ENCODE measurements at regions not wholly inside any gene's neighbourhood (a gene's known extent, or its start where the extent isn't known, plus 50 kb on each side); places are given as distances from the start of the nearest gene placed in this dataset.

DNA sequence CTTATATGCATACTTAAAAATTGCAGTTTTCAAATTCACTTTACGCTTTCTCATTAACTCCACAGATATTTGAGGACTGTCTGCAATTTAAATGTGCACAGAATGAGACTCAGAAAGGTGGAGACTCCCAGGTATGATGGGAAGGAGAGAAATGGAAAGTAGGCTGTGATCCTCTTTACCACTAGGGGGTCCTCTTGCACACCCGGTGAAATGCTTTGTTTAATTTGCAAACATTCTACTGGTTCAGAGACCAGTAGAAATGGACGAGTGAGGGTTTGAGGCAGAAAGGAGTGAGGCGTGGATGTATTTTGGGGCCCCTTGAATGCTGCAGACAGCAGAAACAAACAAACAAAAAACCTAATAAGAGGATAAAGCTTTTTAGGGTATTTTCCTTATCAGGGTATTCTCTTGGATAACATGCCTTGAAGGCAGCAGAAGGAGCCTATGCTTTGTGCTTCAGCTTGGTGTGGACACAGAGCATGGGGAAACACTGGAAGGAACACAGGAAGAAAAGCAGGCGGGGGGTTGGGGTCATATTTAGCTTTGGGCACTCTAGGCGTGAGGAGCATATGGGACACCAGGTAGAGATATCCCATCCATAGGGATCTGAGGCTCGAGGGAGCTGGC, 410.1 kb downstream of the DMRT2 start:
- DNase-seq (ENCODE audit: low read depth in 4 of 4, low spot score in 2 of 4) = peak in 1 of 4 donors; percentile 6

DNA sequence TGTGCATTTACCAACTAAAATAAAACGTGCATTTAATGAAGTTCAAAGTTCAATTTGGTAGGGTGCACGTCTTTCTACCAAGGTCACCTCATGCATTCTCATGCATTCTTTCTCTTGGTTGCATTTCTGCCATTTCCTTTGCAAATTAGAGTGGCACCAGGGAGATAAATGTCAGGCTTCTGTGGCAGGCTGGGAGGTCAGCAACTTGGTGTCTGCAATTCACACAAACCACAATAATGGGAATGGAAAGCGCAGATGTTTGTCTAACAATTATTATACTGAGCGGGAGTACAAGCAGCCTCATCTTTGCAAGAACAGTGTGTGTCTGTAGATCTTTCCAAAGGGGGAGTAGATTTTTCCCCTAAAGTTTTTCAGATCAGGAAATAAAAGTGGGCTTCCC, 411.7 kb downstream of the DMRT2 start:
- DNase-seq (ENCODE audit: low read depth in 4 of 4, low spot score in 2 of 4) = no peak

DNA sequence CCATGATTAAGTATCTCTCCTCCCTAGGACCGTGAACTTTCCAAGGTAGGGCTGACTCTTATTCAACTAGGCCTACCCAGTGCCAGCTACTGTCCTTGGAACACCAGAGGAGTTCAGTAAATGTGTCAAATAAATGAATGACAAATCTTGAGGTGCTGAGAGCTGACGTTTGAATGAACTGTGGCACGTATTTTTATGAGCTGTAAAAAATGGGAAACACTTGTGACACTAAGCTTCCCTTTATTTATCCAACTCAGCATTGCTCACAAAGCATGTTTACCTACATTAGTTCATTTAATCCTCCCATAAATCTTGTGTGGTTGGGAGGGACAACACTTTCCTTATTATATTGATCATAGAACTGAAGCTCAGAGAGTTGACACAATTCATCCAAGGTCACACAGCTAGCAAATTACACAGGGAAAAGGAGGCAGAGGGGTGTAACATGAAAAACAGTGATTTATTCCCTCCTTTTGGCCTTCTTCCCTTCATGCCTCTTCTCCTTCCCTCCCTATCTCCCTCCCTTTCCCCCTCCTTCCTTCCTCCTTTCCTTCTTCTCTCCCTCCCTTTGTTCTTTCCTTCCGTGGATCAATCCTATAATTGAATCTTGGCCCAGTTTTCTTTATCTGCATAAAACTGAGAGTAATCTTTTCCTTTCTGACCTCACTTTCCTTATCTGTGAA, 412.6 kb downstream of the DMRT2 start:
- DNase-seq (ENCODE audit: low read depth in 4 of 4, low spot score in 2 of 4) = no peak

- DNase-seq (ENCODE audit: low read depth in 4 of 4, low spot score in 2 of 4) = no peak
Measured at GRCh38 chr9:1469996-1470395, 419.8 kb downstream of the DMRT2 start.

DNA sequence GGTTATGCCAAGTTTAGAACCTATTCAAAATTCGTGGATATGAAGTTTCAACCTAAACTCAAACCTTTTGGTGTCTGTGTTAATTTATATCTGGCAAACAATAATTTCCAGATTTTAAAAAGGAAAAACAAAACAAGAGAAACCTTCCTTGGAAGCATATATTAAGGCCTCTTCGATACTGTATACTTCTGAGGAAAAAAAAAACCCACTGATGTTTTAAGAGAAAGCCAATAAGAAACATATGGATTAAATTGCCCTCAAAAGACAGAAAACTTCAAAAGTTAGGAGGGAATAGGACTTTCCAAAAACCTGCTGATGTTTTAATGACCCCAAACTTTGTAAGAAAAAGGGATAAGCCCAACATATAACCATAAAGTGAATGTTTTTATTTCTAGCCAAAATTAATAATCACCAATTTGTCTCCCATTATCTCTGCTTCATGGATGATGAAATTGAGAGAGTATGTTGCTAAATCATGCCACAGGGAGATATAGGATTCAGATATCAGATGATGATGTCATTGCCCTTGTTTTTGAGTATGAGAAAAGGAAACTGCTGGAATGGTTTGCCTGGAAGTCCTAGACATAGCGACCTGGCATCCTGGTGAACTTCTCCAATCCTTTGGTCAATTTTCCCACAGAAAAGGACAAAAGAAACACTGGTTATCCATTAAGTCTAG, 423.9 kb downstream of the DMRT2 start:
- DNase-seq (ENCODE audit: low read depth in 4 of 4, low spot score in 2 of 4) = no peak

- no peak for DNase-seq (ENCODE audit: low read depth in 4 of 4, low spot score in 2 of 4)
Measured at GRCh38 chr9:1474671-1475070, 424.5 kb downstream of the DMRT2 start.

DNA sequence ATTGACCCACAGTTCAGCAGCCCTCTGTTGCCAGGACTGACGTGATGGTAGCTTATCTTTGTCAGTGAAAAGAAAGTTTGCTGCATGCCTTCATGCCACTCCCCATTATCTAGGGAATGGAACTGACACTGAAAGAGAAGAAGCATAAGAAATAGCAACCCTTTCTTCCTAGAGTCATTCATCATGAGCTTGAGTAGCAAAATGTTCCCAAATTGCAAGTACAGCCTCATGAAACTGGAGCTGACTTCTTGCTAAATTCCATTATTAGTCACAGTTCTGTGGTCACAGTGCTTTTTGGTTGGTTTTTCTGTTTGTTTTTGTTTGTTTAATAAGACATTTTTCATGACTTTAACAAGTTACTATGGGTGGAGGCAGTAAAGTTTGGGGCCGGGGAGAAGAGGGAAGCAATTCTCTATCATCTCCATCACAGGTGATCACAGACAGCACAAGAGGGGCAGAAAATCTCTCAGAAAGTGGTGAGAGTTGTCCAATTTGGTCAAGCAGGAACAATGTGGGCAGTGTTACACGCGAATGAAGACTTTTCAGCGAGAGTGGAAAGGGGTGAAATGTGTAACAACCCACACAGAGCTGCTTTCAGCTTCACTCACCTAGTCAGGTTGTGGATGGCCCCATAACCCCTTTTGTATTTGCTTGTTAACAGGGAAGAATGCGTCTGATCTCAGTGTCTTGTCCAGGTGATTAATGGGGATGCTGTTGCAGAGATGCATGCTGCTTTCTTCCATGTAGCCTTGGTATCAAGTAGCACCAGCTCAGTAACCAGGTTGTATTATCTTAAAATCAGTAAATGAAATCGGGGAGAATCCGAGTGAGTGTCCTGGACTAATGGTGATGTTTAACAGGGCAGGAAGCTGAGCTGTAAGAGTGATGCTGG, 440.4 kb downstream of the DMRT2 start:
- DNase-seq (ENCODE audit: low read depth in 4 of 4, low spot score in 2 of 4) = no peak

- no peak for DNase-seq (ENCODE audit: low read depth in 4 of 4, low spot score in 2 of 4)
Measured at GRCh38 chr9:1492156-1492555, 442.0 kb downstream of the DMRT2 start.

DNA sequence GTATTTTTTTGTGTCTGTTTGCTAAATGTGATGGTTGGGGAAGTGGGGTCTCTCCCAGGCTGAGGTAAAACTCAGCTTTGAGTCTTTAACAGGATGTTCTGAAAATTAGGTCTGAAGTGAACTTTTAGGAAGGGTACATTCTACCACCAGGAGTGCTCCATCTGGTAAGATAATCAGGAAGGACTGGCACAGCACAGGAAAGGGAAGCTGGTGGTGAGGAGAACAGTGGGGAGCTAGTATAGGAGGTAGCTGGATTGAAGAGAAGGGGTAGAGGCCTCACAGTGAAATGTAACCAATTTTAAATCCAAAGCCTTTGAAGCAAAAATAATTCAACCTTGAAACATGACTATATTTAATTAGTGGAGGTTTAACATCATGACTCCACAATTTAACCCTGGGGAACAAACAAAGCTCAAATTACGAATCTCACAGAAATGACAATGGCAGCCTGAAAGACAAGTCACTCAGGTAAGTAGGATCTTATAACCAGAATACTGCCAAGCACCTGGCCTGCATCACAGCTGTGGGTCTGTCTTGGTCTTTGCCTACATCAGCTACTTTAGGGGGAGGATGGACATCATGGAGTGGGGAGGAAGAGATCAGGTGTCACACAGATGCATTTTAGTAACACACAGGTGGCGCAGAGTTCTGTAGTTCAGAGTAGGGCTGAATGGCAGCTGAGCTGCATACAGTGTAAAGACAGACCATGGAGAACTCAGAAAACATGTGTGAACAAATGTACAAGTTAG, 445.3 kb downstream of the DMRT2 start:
- DNase-seq (ENCODE audit: low read depth in 4 of 4, low spot score in 2 of 4) = peak in 2 of 4 donors; percentile 17 to 35

DNA sequence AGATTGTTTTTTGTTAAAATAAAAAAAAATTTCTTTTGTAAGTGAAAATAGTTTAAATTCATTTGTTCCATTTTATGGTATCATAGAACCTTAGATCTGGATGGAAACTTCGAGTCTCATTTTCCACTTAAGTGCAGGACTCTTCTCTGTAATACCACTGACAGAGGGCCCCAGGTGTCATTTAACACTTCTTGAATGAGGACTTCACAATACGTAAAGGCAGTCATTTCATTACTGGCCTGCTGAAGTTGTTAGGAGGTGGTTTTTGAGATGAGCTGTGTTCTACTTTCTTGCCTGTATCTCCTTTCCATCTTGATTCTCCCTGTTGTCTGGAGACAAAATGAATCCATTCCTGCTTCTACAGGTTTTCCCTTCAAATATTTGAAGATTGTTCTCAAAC, 455.3 kb downstream of the DMRT2 start:
- DNase-seq (ENCODE audit: low read depth in 4 of 4, low spot score in 2 of 4) = no peak

- DNase-seq (ENCODE audit: low read depth in 4 of 4, low spot score in 2 of 4) = no peak
Measured at GRCh38 chr9:1510712-1511111, 460.6 kb downstream of the DMRT2 start.

DNA sequence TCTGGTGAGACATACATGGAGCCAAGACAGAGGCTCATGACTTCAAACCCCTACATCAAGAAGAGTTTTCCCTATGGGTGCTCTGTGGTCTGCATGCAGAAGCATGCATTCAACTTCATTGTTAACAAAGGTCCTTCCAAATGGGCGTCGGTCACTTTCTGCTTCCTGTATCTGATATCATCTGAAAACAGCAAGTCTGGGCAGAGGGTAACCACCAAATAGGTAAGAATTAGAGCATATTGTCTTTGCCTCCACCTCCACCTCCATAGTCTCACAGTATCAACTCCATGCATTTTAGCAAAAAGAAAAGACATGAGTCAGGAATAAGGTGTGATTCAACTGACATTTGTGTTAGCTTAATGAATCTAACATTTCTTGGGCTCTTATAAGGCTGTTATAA, 462.9 kb downstream of the DMRT2 start:
- no peak for DNase-seq (ENCODE audit: low read depth in 4 of 4, low spot score in 2 of 4)

DNA sequence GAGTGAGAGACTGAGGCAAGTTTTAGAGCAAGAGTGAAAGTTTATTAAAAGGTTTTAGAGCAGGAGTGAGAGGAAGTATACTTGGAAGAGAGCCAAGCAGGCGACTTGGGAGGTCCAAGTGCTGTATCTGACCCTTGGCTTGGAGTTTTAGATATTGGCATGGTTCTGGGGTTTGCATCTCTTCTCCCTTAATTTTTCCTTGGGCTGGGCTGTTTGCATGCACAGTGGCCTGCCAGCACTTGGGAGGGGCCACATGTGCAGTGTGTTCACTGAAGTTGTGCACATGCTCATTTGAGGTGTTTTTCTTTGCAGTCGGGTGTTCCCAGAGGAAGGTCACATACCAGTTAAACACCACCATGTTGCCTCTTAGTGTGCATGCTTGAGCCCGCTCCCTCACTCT, 464.1 kb downstream of the DMRT2 start:
- DNase-seq (ENCODE audit: low read depth in 4 of 4, low spot score in 2 of 4) = no peak

- no peak for DNase-seq (ENCODE audit: low read depth in 4 of 4, low spot score in 2 of 4)
Measured at GRCh38 chr9:1514776-1515363, 464.7 kb downstream of the DMRT2 start.

DNA sequence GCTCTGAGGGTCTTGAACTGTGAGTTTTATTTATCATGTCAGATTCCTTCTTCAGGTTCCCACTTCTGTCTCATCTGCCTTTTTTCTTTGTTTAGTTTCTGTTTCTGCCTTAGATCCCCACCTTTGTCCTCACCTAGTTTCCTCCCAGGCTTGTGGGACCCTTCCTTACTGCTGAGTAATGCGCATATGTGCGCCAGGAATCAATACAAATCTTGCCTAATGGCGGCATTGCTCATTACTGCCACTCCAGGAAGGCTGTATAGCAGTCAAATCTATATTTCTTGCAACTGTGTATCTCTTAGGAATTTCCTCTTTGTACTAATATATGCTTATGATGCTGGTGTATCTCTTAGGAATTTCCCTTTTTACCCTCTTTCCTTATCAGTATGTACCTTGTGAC, 465.4 kb downstream of the DMRT2 start:
- no peak for DNase-seq (ENCODE audit: low read depth in 4 of 4, low spot score in 2 of 4)

DNA sequence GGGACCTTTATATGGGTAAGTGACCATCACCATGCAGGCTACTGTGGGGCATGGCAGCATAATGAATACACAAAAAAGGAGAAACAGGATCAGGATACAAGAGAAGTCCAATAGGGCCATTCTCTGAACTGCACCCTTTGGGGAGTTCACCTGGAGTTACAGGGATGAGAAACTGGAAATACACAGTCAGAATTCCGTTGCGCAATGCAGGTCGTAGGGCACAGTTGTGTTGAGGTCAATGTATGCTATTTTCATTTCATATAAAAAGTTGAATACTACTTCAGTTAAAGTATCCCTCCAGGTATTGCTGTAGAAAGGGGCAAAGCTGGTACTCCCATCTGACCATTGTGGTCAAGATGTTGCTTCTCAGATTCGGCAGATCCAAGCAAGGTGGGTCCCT, 471.4 kb downstream of the DMRT2 start:
- no peak for DNase-seq (ENCODE audit: low read depth in 4 of 4, low spot score in 2 of 4)

DNA sequence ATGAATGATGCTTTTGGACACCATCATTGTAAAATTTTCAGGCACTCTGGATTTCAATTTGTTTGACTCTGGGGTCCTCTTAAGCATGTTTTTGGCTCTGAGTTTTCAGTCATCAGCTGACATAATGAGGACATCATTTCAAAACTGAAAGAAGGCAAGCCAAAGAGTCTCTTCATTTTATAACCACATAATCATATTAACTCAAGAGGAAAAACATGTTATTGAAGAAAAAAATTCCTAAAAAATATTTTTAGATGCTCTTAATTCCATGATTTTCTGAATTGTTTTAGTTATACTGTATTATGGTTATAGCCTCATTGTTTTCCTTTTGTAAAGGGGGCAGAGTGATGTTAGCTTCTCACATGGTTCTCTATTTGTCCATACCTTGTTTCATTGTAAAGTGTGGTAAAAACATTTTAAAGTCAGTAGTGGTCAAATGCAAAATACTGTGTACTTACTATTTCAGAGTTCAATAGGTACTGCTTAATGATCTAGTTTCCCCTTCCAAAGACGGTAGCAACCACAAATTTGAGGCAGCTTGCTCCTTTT, 472.1 kb downstream of the DMRT2 start:
- no peak for DNase-seq (ENCODE audit: low read depth in 4 of 4, low spot score in 2 of 4)

- no peak for DNase-seq (ENCODE audit: low read depth in 4 of 4, low spot score in 2 of 4)
Measured at GRCh38 chr9:1528456-1528855, 478.3 kb downstream of the DMRT2 start.

- DNase-seq (ENCODE audit: low read depth in 4 of 4, low spot score in 2 of 4) = no peak
Measured at GRCh38 chr9:1530696-1531095, 480.5 kb downstream of the DMRT2 start.

- DNase-seq (ENCODE audit: low read depth in 4 of 4, low spot score in 2 of 4) = no peak
Measured at GRCh38 chr9:1531424-1531823, 481.3 kb downstream of the DMRT2 start.
